ENCODE measurements at regions not wholly inside any gene's neighbourhood (a gene's known extent, or its start where the extent isn't known, plus 50 kb on each side); places are given as distances from the start of the nearest gene placed in this dataset.
"Not testable (repeated sequence)": the region's sequence is repeated elsewhere in the genome, so short reads cannot be mapped to it uniquely, and the experiment has no call there.

DNA sequence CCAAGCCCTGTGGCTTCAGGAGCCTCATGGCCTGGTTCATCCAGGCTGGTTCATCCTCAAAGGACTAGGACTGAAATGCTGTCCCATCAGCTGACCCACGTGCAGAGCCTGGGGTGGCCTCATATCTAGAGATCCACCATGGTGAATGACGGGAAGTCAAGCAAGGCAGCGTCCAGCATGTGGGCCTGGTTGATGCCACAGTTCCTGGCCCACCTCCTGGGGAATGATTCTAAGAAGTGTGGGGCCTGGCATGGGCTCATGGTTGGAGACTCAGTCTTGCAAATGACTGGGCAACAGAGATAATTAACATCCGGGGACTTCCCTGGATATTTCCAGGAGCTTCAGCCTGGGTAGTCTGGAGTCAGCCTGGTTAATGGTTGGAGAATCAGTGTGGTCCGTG, 302.4 kb upstream of the SFSWAP start:
- 74 to 75% methylated on average over 5 of the region's 5 CpGs for WGBS, 2 donors
- H3K27ac ChIP-seq, result no peak overlapping the region
- no peak overlapping the region for H3K4me3 ChIP-seq
- H3K4me1 ChIP-seq, result no peaks in the 10 kb centered on the region
- intact Hi-C loops (cut with DNase I), result loop anchor here in 1 of 10 donors (10.0 kb wide), 1 partner anchor 134 kb away; no protein-coding TSS in a partner anchor
- peaks cover 0 to 42% (median 9%) of the 10 kb centered on the region in 7 donors for H3K27me3 ChIP-seq
- no peaks in the 10 kb centered on the region for H3K36me3 ChIP-seq
- ATAC-seq (no peak), DNase-seq (no peak)
- H3K9me3 ChIP-seq, result no peaks in the 10 kb centered on the region
- TF ChIP-seq, protein P1, sequence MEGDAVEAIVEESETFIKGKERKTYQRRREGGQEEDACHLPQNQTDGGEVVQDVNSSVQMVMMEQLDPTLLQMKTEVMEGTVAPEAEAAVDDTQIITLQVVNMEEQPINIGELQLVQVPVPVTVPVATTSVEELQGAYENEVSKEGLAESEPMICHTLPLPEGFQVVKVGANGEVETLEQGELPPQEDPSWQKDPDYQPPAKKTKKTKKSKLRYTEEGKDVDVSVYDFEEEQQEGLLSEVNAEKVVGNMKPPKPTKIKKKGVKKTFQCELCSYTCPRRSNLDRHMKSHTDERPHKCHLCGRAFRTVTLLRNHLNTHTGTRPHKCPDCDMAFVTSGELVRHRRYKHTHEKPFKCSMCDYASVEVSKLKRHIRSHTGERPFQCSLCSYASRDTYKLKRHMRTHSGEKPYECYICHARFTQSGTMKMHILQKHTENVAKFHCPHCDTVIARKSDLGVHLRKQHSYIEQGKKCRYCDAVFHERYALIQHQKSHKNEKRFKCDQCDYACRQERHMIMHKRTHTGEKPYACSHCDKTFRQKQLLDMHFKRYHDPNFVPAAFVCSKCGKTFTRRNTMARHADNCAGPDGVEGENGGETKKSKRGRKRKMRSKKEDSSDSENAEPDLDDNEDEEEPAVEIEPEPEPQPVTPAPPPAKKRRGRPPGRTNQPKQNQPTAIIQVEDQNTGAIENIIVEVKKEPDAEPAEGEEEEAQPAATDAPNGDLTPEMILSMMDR (IDR thresholded peaks at IDR 0.05), result no peak

DNA sequence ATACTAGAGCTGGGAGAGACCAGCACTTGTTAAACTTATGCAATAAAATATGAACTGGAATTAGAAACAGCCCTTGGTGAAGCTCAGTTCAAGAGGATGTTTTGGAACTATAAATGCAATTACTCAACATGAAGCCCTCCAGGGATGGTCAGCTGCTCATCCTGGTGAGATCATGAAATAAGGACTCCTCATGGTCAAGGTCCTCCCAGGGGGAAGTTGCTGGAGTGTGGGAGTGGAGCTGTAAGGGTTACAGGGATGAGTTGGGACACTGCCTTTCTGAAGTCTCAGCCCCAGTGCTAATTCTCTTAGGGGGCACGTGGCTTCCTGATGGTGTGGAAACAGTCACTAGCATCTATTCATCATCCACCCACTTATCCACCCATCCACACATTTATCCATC, 301.7 kb upstream of the SFSWAP start:
- Histone ChIP-seq H3K4me1 (no peaks in the 10 kb centered on the region), H3K9me3 (no peaks in the 10 kb centered on the region), H3K27ac (no peak overlapping the region), H3K36me3 (no peaks in the 10 kb centered on the region), H3K4me3 (no peak overlapping the region), H3K27me3 (peaks cover 0 to 44% (median 9%) of the 10 kb centered on the region in 7 donors)
- WGBS, 2 donors, result 23 to 65% methylated on average over 1 of the region's 1 CpG
- intact Hi-C loops (cut with DNase I), result loop anchor here in 1 of 10 donors (10.0 kb wide), 1 partner anchor 134 kb away; no protein-coding TSS in a partner anchor
- DNase-seq (no peak), ATAC-seq (no peak)
- TF ChIP-seq, protein P1 (IDR thresholded peaks at IDR 0.05), result no peak

DNA sequence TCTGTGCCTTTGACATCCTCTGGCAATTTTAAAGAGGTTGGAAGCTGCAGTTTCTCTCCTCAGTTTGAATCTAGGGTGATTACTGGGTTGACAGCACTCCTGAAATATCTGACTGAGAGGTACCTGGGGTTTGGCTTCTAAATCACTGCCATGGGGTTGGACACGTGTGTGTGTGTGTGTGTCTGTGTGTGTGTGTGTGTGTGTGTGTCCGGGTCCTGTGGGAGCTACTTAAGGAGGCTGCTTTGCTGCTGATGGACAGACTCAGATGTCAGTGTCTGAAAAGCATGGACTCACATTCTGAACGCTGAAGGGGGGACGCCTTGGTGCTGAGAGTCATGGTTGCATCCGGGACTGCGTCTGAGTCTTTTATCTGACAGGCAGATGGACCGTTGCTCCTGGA, 299.1 kb upstream of the SFSWAP start:
- H3K9me3 ChIP-seq; H3K27ac ChIP-seq; ATAC-seq; H3K4me1 ChIP-seq; DNase-seq; intact Hi-C loops (cut with DNase I); H3K36me3 ChIP-seq; H3K4me3 ChIP-seq: not testable (repeated sequence)
- peaks cover 0 to 32% (median 8%) of the 10 kb centered on the region in 7 donors for H3K27me3 ChIP-seq
- WGBS, 2 donors, result 64 to 67% methylated on average over 7 of the region's 7 CpGs

DNA sequence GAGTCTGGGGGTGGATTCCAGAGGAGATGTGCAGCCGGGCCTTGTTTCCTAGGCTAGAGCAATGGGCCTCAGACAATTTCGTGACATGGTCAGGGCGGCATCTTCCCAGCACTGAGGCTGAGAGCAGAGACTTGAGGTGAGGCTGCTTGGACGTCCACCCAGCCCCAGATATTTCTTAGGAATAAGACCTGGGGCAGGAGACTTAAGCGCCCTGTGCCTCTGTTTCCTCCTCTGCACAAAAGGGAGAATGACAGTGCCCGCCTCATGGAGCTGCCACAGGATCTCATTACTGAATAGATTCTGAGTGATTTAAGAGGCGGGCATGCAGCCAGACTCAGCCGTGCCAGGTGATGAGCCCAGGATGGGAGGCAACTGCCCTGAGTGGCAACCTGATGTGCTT, 297.9 kb upstream of the SFSWAP start:
- ATAC-seq, result no peak
- no peaks in the 10 kb centered on the region for H3K9me3 ChIP-seq
- intact Hi-C loops (cut with DNase I), result no loop called here
- H3K4me1 ChIP-seq, result no peaks in the 10 kb centered on the region
- H3K36me3 ChIP-seq, result no peaks in the 10 kb centered on the region
- DNase-seq, result no peak
- 73 to 83% methylated on average over 8 of the region's 8 CpGs for WGBS, 2 donors
- peaks cover 0 to 26% (median 6%) of the 10 kb centered on the region in 7 donors for H3K27me3 ChIP-seq
- no peak overlapping the region for H3K27ac ChIP-seq
- H3K4me3 ChIP-seq, result no peak overlapping the region
- TF ChIP-seq, protein P1 (IDR thresholded peaks at IDR 0.05), result no peak

DNA sequence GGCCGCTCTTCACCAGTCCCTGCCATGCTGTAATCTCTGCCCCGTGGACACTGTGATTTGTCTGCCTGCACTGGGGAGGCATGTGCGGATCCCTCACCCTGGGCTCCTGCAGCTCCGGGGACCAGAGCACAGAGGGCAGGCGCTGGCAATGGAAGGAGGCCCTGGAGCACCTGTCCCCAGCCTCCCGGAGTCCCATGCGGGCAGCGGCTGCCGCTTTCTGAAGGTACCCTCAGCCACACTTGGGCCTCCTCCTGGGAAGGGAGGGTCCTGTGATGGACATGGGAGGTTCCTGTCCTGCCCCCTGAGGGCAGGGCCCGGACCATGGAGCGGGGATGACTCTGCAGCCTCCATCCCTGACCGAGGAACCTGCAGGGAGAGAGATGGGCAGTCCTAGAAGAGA, 297.4 kb upstream of the SFSWAP start:
- TF ChIP-seq, protein P1 (IDR thresholded peaks at IDR 0.05), result no peak
- DNase-seq, result no peak
- H3K9me3 ChIP-seq, result no peaks in the 10 kb centered on the region
- 74 to 82% methylated on average over 12 of the region's 12 CpGs for WGBS, 2 donors
- intact Hi-C loops (cut with DNase I), result no loop called here
- no peak overlapping the region for H3K4me3 ChIP-seq
- no peaks in the 10 kb centered on the region for H3K4me1 ChIP-seq
- H3K27me3 ChIP-seq, result peaks cover 0 to 26% (median 4%) of the 10 kb centered on the region in 7 donors
- no peak for ATAC-seq
- H3K27ac ChIP-seq, result no peak overlapping the region
- H3K36me3 ChIP-seq, result no peaks in the 10 kb centered on the region

DNA sequence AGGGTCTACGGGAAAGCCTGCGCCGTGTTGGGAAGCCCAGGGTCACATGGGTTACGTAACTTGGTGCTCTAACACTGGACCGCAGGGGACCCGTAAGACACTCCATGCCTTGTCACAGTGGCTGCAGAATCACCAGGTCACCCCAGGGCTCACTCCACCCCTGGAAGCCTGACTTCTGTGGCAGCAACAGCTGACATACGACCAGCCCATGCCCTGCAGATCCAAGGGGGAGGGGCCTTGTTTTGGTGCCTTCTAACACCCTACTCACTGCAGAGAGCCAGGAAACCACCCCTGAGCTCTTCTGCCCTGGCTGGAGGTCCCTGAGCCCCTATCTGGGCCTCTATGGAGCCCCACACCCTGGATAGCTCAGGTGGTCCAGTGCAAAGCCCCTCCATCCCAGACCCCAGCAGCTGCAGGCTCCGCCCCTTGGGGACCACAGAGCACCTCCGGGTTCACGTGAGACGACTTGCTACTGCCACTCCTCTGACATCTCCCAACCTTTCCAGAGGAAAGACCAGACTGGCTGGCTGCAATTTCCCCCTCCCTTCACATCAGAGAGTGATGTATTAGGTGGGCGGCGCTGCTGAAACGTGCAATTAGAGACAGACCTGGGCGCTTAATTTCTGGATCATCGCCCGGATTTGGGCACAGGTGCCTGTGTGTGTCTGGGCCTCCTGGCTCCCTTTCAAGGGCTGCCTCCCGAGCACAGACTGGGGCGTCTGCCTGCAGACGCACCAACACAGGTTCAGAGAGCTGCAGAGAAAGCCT, 296.6 kb upstream of the SFSWAP start:
- intact Hi-C loops (cut with DNase I), result not testable (repeated sequence)

More for the DNA sequence above, 296.6 kb upstream of the SFSWAP start:
- H3K9me3 ChIP-seq, H3K4me3 ChIP-seq, H3K27ac ChIP-seq, H3K36me3 ChIP-seq, DNase-seq, H3K4me1 ChIP-seq, ATAC-seq: not testable (repeated sequence)
- 43 to 57% methylated on average over 11 of the region's 20 CpGs for WGBS, 2 donors
- peaks cover 0 to 25% (median 4%) of the 10 kb centered on the region in 7 donors for H3K27me3 ChIP-seq
